T-helper 9 cell (primary cell): ENCODE measurements at regions not wholly inside any gene's neighbourhood (a gene's known extent, or its start where the extent isn't known, plus 50 kb on each side); places are given as distances from the start of the nearest gene placed in this dataset.
"Not testable (repeated sequence)": the region's sequence is repeated elsewhere in the genome, so short reads cannot be mapped to it uniquely, and the experiment has no call there.

ENCODE experiments used
- DNase-seq: peaks from one replicate; pipeline ENCODE4 v3.0.0-alpha.2; 2020

DNA sequence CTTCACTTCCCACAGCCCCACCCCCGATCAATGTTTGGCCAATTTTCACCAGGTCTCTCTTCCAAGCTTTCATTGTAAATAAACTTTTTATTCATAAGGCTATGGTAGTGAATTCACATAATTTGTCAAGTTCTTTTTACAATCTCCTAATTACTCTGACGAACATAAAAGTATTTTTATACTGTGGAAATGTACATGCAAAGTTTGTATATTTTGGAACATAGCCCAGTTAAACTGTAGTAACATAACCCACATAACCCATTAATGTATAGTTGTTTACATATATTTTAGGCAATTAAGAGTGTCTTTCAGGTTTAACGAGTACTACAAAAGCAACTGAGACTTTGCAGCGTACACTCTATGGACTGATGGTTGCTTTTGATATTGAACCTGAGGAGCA is 228.3 kb upstream of the ERBB4 start:
- DNase-seq: no peak

GRCh38 chr2:212752730-212753351 is 214.2 kb upstream of the ERBB4 start:
- DNase-seq: no peak

- DNase-seq: no peak
These were observed 206.8 kb upstream of the ERBB4 start for GRCh38 chr2:212745359-212745758.

GRCh38 chr2:212737392-212738172 is 199.0 kb upstream of the ERBB4 start:
- DNase-seq: no peak

GRCh38 chr2:212736385-212736726 is 197.8 kb upstream of the ERBB4 start:
- no peak for DNase-seq

GRCh38 chr2:212733273-212733672 is 194.7 kb upstream of the ERBB4 start:
- no peak for DNase-seq

DNA sequence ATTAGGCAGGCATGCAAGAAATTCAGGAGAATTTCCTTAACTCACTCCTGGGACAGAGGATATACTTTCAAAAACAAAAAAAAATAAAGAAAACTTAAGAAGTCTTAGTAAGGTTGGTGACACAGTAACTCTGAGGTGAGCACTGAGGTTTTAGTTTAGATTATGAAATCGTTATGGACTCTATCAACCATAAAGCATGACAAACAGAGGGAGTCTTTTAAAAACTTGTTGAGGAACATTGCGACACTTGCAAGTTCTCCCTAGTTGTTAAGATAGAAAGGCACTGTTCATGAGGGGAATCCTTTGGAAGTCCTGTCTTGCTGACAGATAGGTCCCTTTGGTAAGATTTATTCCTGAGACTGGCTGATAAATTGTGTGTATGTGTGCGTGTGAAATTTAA is 194.3 kb upstream of the ERBB4 start:
- no peak for DNase-seq

DNA sequence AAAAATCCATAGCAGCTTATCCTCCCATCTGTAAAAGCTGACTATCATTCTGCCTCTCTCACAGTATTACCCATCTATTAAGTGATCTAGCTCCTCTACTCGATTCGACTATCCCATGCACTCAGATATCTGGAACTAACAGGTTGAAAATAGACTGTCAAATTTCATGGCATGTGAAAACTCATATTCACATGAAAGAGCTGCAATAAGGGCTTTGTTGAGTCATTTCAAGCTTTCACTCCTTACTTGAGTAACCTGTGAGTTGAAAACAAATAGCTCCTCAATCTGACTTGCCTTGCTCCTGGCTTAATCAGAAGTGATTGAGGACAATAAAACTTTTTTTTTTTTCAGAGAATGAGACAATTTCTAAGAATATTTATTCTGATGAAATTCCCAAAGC is 192.4 kb upstream of the ERBB4 start:
- no peak for DNase-seq

GRCh38 chr2:212728717-212729116 is 190.1 kb upstream of the ERBB4 start:
- DNase-seq: no peak

DNA sequence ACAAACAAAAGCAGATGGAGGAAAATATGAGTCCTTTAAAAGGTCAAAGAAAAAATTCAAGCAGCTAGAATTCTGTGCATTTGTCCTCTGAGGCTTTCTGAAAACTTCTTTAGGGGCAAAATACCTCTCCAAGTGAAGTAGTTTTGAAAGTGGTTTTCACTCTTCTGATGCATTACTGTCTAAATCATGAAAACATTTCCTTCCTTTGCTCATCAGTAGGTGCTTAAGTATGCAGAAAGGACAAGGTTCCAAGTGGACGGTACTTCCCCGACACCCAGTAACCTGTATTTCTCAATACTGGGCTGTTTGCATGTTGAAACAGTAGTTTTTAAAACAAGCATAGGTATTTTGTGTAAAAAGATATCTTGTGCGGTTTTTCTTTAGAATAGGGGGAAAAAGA is 189.1 kb upstream of the ERBB4 start:
- DNase-seq: no peak

DNA sequence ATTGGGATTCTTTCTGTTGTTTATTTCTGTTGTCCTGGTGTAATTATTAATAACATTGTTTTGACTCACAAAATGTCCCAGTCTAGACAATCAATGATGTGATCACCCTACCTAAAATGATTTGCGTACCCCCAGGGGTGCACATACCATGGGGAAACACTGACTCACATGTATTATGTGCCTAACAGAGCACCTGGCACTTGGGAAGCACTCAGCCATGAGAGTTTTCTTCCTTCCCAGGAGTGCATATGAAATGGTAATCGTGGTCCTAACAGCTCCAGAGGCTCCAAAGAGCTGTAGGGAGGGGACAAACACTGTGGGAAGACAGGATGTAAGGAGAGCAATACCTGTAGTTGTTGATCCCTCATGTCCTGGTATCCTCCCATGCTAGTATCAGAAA is 187.8 kb upstream of the ERBB4 start:
- no peak for DNase-seq

GRCh38 chr2:212725180-212725579 is 186.6 kb upstream of the ERBB4 start:
- DNase-seq: no peak

- no peak for DNase-seq
These were observed 184.6 kb upstream of the ERBB4 start for GRCh38 chr2:212723226-212723625.

DNA sequence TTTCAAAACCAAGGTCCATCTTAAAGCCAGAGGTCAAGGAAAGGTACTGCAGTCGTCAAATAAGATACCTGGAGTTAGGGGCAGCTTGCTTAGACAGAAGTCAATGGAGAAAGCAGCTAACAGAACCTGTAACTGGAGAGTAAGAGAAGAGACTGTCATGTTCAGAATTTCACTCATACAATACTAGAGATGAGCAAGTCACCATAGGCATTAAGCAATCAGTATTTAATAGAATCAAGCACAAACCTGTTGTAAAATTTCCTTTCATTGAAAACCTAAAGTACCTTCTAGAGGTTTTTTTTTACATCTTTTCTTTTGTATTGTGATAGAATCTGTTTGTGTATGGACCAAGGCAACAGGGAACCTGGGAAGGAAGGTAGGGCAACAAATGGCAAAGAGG is 183.4 kb upstream of the ERBB4 start:
- no peak for DNase-seq

GRCh38 chr2:212721026-212721451 is 182.4 kb upstream of the ERBB4 start:
- DNase-seq: no peak

- not testable (repeated sequence) for DNase-seq
These were observed 176.8 kb upstream of the ERBB4 start for GRCh38 chr2:212715411-212715810.

GRCh38 chr2:212713681-212714080 is 175.1 kb upstream of the ERBB4 start:
- no peak for DNase-seq

DNA sequence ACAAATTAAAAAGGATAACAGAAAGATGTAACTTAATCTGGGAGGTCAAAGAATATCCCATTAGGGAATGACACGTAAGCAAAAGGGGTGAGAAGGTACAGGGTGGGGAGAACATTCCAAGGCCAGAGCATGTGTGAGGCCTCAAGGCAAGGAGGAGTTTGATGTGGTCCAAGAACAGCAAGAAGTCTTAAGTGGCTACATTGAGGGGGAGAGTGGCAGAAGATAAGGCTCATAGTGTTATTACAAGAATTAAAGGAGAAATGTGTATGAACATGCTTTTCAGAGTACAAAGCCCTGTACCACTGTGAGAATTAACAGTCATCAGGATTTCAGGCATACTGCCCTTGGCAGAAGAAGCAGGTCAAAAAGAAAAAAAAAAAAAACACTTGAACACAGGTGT is 174.4 kb upstream of the ERBB4 start:
- no peak for DNase-seq

DNA sequence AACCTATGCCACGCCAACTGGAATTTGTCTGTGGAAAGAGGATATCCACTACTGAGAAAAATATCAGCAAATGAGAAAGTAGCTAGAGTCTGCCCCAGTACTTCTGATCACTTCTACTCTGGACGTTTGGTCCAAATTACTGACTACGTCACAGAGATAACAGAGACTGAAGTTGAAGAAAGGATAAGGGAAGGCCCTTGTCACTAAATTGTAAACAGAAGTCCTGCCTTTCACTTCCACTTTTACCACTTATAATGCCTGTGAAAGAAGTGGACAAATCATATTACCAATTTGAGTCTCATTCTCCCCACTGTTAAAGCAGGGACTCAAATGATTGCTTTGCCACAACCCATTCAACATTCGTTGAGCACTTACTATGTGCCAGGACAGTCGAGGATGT is 173.9 kb upstream of the ERBB4 start:
- DNase-seq: no peak

DNA sequence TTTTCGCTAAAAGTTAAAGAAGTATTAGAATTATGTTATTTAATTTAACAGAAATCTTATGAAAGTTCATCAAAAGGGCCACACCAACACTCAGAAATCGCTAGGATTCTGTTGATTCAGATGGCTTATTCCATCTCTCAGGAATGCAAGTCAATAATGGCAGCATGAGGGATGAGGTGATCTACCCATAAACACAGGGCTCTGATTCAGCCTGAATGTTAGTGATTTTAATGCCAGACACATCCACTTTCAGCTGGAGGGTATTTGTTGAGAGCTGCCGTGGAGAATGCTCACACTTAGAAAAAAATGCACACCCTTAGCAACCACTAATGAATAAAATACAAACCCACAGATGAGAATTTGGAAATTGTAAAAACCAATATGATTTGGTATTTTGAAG is 173.3 kb upstream of the ERBB4 start:
- DNase-seq: no peak

DNA sequence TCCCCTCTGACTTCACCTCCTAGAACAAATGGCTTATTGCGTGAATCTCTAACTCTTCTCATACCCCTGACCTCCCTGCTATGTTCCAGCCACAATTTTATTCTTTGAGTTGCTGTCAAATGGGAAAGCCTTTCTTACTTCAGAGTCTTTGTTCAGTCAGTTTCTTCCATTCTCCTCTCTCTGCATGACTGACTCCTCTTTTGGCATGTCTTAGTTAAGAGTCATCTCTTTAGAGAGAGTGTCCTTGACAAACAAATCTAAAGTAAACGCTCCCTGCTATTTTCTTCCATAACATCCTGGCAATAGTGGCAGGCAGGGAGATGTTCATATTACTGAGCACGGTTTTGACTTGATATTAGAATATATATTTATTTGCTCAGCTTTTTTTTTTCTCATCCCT is 170.7 kb upstream of the ERBB4 start:
- DNase-seq: no peak

DNA sequence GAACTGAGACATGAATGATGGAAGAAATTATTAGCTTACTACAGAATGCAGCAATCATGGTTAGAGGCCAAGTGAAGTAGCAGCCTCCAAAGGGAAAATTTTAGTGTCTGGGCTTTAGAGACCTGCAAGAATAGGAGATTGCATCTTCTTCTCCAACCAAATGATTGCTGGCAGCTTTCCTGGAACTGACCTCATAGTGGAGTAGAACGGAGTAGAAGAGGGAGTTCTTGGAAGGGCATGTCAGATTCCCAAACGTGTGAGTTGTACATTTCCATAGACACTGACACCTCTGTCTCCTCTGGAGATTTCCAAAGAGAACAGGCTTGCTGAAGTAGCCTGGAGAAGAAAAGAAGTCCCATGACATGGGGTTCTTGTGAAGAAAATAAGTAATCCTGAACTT is 169.8 kb upstream of the ERBB4 start:
- DNase-seq: no peak

GRCh38 chr2:212695426-212695825 is 156.8 kb upstream of the ERBB4 start:
- no peak for DNase-seq

- DNase-seq: no peak
These were observed 155.8 kb upstream of the ERBB4 start for GRCh38 chr2:212694398-212694797.

- no peak for DNase-seq
These were observed 153.9 kb upstream of the ERBB4 start for GRCh38 chr2:212692466-212692865.
